HepG2 (cell line): ENCODE measurements at regions not wholly inside any gene's neighbourhood (a gene's known extent, or its start where the extent isn't known, plus 50 kb on each side); places are given as distances from the start of the nearest gene placed in this dataset.
"Not testable (repeated sequence)": the region's sequence is repeated elsewhere in the genome, so short reads cannot be mapped to it uniquely, and the experiment has no call there.

Source experiments
- ATAC-seq: fragments of 200-7000 bp; cut with Tn5 transposase; 3 replicates; pipeline ENCODE4 v1.9.1; 2020; ENCODE audit warnings: mild to moderate bottlenecking, moderate library complexity
- BruUV-seq: library from RNA; stranded (reverse); fragments of 400-500 nt; replicated peaks from 2 replicates; lab custom pipeline; 2021; lab: Mats Ljungman, UMichigan
- CTCF ChIA-PET: fragments of 300-600 bp; formaldehyde crosslinking; extraction: SDS; loops from one replicate; lab custom pipeline; 2021; ENCODE audit warnings: low total read pairs, inconsistent platforms, low intra/inter-chr PET ratio; lab: Yijun Ruan, JAX
- POLR2A ChIA-PET: fragments of 350-600 bp; sonication (Branson Sonifier 250); formaldehyde crosslinking; loops from one replicate; lab custom pipeline; 2020; ENCODE audit warnings: antibody characterized with exemption, inconsistent platforms; lab: Yijun Ruan, JAX
- DNase-seq: peaks from one replicate; pipeline ENCODE4 v3.0.0-alpha.2; 2015; ENCODE audit warnings: low spot score
- FAIRE-seq: peaks from 3 replicates; lab custom pipeline; 2011; peaks lifted over from hg19 to GRCh38; lab: Jason Lieb, UNC
- H2AFZ ChIP-seq: one replicate; pipeline ENCODE4 v1.6.1; 2011; ENCODE audit warnings: low read length, inconsistent platforms
- H3K27ac ChIP-seq: fragments of 300-600 bp; 3 replicates; pipeline ENCODE4 v1.8.0; 2011; ENCODE audit warnings: mixed run types, mild to moderate bottlenecking, mixed read lengths, low read length, inconsistent platforms; ENCODE audit not compliant: insufficient read depth; ENCODE audit errors: extremely low read length
- H3K27me3 ChIP-seq, 2 experiments: fragments of 200-600 bp in 1 of 2; 2 replicates in 1 of 2; 3 replicates in 1 of 2; pipeline versions ENCODE4 v1.6.0 to v1.8.0; 2011; ENCODE audit warnings: low read length in 2 of 2, mild to moderate bottlenecking in 2 of 2, moderate library complexity in 2 of 2, inconsistent platforms in 1 of 2; ENCODE audit not compliant: insufficient read depth in 2 of 2, control insufficient read depth in 1 of 2
- H3K36me3 ChIP-seq, 2 experiments: fragments of 200-600 bp in 1 of 2; replicated peaks in 1 of 2; 2 replicates in 1 of 2; 3 replicates in 1 of 2; pipeline versions ENCODE4 v1.5.1 to v1.8.0; 2011; ENCODE audit warnings: low read length in 2 of 2, inconsistent platforms in 1 of 2; ENCODE audit not compliant: insufficient read depth in 2 of 2, control insufficient read depth in 1 of 2
- H3K4me1 ChIP-seq: 2 replicates; pipeline ENCODE4 v1.5.1; 2012; ENCODE audit warnings: low read length, inconsistent platforms; ENCODE audit not compliant: insufficient read depth
- H3K4me2 ChIP-seq: 2 replicates; pipeline ENCODE4 v1.6.0; 2011; ENCODE audit warnings: low read depth, low read length, inconsistent platforms
- H3K4me3 ChIP-seq, 3 experiments: fragments of 200-600 bp in 1 of 3; sonication (generic), shearing (Covaris generic) in 1 of 3; replicated peaks in 1 of 3; 2 replicates each; pipeline ENCODE4 v1.5.1; 2011 to 2016; ENCODE audit warnings: low read length in 3 of 3, inconsistent platforms in 2 of 3, low read depth in 2 of 3, mild to moderate bottlenecking in 2 of 3, control low read depth in 1 of 3, mixed read lengths in 1 of 3; ENCODE audit not compliant: insufficient read depth in 1 of 3
- H3K79me2 ChIP-seq: one replicate; pipeline ENCODE4 v1.6.1; 2011; ENCODE audit warnings: low read length, inconsistent platforms; ENCODE audit not compliant: insufficient read depth
- H3K9ac ChIP-seq: 2 replicates; pipeline ENCODE4 v1.6.0; 2011; ENCODE audit warnings: mild to moderate bottlenecking, low read depth, low read length, inconsistent platforms; ENCODE audit not compliant: insufficient read depth
- H3K9me3 ChIP-seq: 2 replicates; pipeline ENCODE4 v1.5.1; 2012; ENCODE audit warnings: mild to moderate bottlenecking, low read length
- H4K20me1 ChIP-seq: 2 replicates; pipeline ENCODE4 v1.6.0; 2011; ENCODE audit warnings: inconsistent platforms, mild to moderate bottlenecking, low read length, moderate library complexity; ENCODE audit not compliant: insufficient read depth
- CCAR2 ChIP-seq: fragments of 200-400 bp; formaldehyde crosslinking; optimal IDR thresholded peaks from 2 replicates; pipeline ENCODE3; 2018; ENCODE audit warnings: low read depth, mild to moderate bottlenecking, low read length, moderate library complexity
- FLYWCH1 ChIP-seq: sonication (generic); formaldehyde crosslinking; IDR thresholded peaks from 2 replicates; pipeline ENCODE4 v1.8.1; 2023; ENCODE audit warnings: mild to moderate bottlenecking, missing genetic modification reagents
- HOXA9 ChIP-seq: sonication (generic); formaldehyde crosslinking; IDR thresholded peaks from 2 replicates; pipeline ENCODE4 v1.8.1; 2022; ENCODE audit warnings: missing genetic modification reagents, mild to moderate bottlenecking, moderate library complexity, borderline replicate concordance
- KMT2A ChIP-seq: sonication (generic); formaldehyde crosslinking; IDR thresholded peaks from 2 replicates; pipeline ENCODE4 v1.4.0; 2020; ENCODE audit warnings: missing genetic modification reagents
- POLR2AphosphoS2 ChIP-seq: IDR thresholded peaks from 2 replicates; pipeline ENCODE4 v1.6.1; 2011; ENCODE audit warnings: low read depth, low read length, improper control_type of control experiment
- PPARG ChIP-seq: conservative IDR thresholded peaks from 2 replicates; pipeline ENCODE4 v1.6.1; 2016; ENCODE audit warnings: missing biosample characterization, missing genetic modification reagents
- ZNF142 ChIP-seq: sonication (generic); formaldehyde crosslinking; IDR thresholded peaks from 2 replicates; pipeline ENCODE4 v1.4.0; 2020; ENCODE audit warnings: missing genetic modification reagents
- ZNF180 ChIP-seq: sonication (generic); formaldehyde crosslinking; IDR thresholded peaks from 2 replicates; pipeline ENCODE4 v1.4.0; 2020; ENCODE audit warnings: low read depth, missing genetic modification reagents, borderline replicate concordance
- ZNF878 ChIP-seq: sonication (generic); formaldehyde crosslinking; IDR thresholded peaks from 2 replicates; pipeline ENCODE4 v1.8.1; 2023; ENCODE audit warnings: mild to moderate bottlenecking, missing genetic modification reagents, moderate library complexity
- WGBS: methylation state at CpG from one replicate; pipeline ENCODE4 v1.1.6; 2017; ENCODE audit warnings: low lambda C conversion rate; 5-methylcytosine and 5-hydroxymethylcytosine counted together
- in situ Hi-C: cut with HindIII; loops from 2 replicates; pipeline ENCODE4 v1.10.0; 2017; ENCODE audit warnings: low pct_unique_long_range_greater_than_20kb; ENCODE audit not compliant: extremely low pct_ligation_motif_present
- intact Hi-C: fragments of 100-400 bp; cut with micrococcal nuclease; formaldehyde crosslinking; loops from one replicate; pipeline ENCODE4 v1.10.0; 2022; ENCODE audit not compliant: unreplicated experiment
- TF ChIP-seq, protein P1 (sequence below): sonication (generic); formaldehyde crosslinking; conservative IDR thresholded peaks from 2 replicates; pipeline ENCODE4 v1.4.0; 2020; ENCODE audit warnings: missing genetic modification reagents

DNA sequence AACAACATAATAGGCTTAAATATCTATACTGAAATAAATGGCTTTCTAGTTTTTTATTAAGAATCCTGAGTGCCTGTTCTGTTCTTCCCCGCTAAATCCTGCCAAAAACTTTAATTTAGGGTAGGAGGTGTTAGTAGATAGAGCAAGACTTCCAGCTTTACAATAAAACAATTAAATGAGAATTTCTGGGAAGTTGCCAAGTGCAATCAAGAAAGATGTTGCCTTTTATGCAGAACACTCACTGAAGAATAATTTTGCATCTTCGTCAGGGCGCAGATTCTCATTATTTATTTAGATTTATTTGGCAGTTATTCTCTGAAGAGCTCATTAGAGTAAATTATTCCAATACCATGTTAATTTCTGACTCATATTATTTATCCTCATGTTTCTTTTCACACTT is 103.2 kb upstream of the GPR141 start:
- H3K79me2 ChIP-seq, result no peaks in the 10 kb centered on the region
- intact Hi-C loops, result no loop called here
- no peak overlapping the region for H2AFZ ChIP-seq
- CTCF ChIA-PET, result no interaction called here
- H3K9me3 ChIP-seq, result no peaks in the 10 kb centered on the region
- H3K4me3 ChIP-seq, result no peak overlapping the region
- 29% methylated on average over 3 of the region's 3 CpGs for WGBS
- H3K4me2 ChIP-seq, result no peak overlapping the region
- no peaks in the 10 kb centered on the region for H4K20me1 ChIP-seq
- no peaks in the 10 kb centered on the region for H3K4me1 ChIP-seq
- H3K36me3 ChIP-seq, result no peaks in the 10 kb centered on the region
- in situ Hi-C loops, result no loop called here
- H3K27ac ChIP-seq, result no peak overlapping the region
- no peak for FAIRE-seq
- ATAC-seq, result no peak
- POLR2A ChIA-PET, result no interaction called here
- TF ChIP-seq ZNF142 (no peak), CCAR2 (no peak), POLR2AphosphoS2 (no peak), ZNF180 (no peak), PPARG (no peak), KMT2A (CRISPR knock-in tag) (no peak), HOXA9 (CRISPR knock-in tag) (no peak), ZNF878 (no peak), FLYWCH1 (CRISPR knock-in tag) (no peak)
- TF ChIP-seq, protein P1, sequence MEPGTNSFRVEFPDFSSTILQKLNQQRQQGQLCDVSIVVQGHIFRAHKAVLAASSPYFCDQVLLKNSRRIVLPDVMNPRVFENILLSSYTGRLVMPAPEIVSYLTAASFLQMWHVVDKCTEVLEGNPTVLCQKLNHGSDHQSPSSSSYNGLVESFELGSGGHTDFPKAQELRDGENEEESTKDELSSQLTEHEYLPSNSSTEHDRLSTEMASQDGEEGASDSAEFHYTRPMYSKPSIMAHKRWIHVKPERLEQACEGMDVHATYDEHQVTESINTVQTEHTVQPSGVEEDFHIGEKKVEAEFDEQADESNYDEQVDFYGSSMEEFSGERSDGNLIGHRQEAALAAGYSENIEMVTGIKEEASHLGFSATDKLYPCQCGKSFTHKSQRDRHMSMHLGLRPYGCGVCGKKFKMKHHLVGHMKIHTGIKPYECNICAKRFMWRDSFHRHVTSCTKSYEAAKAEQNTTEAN, result no peak
- H3K9ac ChIP-seq, result no peak overlapping the region
- no peak for DNase-seq
- BruUV-seq, result no TSS peak
- H3K27me3 ChIP-seq, result no peaks in the 10 kb centered on the region

GRCh38 chr7:37584651-37585463 is 98.7 kb upstream of the GPR141 start:
- H3K27ac ChIP-seq, H4K20me1 ChIP-seq, BruUV-seq, FAIRE-seq, H3K9me3 ChIP-seq, intact Hi-C loops, ATAC-seq, H3K4me2 ChIP-seq, H3K27me3 ChIP-seq, H3K36me3 ChIP-seq, H3K9ac ChIP-seq, CTCF ChIA-PET, in situ Hi-C loops, POLR2A ChIA-PET, H3K4me3 ChIP-seq, H2AFZ ChIP-seq, H3K79me2 ChIP-seq, DNase-seq, H3K4me1 ChIP-seq: not testable (repeated sequence)
- 67% methylated on average over 4 of the region's 4 CpGs for WGBS
